HG02938 (cell line): ENCODE measurements at regions not wholly inside any gene's neighbourhood (a gene's known extent, or its start where the extent isn't known, plus 50 kb on each side); places are given as distances from the start of the nearest gene placed in this dataset.
"Not testable (repeated sequence)": the region's sequence is repeated elsewhere in the genome, so short reads cannot be mapped to it uniquely, and the experiment has no call there.

Experiments used
- ATAC-seq: cut with Tn5 transposase; IDR thresholded peaks from one replicate; pipeline ENCODE4 v1.9.1; 2021; ENCODE audit warnings: mild to moderate bottlenecking, moderate library complexity; ENCODE audit not compliant: unreplicated experiment

DNA sequence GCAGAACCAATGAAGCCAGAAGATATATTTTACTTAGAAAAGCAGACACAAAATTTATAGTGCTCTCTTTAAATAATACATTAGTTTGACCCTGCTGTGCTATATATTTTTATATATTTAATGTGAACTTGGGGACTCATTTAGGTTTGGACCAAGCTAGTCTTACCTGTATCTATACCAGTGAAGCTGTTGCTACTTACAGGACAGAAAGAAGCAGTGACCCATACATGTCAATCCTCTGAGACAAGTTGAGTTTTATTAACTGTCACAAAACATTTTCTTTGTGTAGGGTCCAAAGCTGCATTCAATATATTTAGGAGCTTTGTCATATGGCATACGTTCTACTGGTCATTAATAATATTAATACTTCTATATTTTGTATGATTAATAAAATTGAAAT is 327.7 kb upstream of the NUDT12 start:
- no peak for ATAC-seq

DNA sequence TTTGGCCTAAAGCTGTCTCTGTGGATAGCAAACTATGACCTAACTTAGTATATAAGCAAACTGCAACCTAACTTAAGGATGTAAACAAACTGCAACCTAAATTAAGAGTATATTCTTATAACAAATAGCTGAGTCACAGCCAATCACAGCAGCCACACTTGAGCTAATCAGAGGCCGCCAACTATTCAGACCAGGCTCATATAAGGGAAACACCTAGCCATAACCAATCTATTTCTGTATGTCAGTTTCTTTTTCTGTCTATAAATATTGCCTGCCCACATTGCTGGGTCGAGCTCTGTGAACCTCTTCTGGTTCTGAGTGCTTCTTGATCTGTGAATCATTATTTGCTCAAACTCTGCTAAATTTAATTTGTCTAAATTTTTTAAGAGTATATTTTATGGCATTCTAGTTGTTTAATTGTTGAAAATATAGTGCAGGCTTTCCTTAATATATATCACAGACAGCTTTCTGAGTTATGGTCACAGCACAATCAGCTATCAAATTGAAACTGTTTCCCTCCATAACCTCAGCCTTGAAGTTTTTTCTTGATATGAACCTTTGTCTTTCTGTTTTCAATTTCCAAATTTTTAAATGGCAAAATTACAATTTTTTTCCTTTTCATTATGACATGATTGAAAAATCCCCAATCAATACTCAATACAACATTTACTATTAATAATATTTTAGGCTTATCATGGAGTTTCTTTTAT is 327.1 kb upstream of the NUDT12 start:
- no peak for ATAC-seq

DNA sequence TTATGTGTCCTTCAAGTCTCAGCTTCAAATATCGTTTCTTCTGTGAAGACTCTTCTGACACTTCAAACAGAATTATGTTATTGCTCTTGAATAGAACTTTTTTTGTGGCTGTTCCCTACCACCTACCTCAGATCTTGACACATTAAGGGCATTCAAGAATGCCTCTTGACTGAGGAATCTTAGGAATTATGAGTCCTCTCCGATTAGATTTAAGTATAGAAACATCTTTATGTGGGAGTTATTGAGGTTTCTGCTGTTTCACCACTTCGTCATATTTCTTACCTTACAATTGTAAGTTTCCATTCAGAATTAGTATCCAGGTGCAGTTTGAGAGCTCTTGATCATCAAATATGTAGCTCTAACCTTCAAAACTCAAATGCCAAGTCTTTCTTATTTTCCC is 324.2 kb upstream of the NUDT12 start:
- ATAC-seq, result no peak

DNA sequence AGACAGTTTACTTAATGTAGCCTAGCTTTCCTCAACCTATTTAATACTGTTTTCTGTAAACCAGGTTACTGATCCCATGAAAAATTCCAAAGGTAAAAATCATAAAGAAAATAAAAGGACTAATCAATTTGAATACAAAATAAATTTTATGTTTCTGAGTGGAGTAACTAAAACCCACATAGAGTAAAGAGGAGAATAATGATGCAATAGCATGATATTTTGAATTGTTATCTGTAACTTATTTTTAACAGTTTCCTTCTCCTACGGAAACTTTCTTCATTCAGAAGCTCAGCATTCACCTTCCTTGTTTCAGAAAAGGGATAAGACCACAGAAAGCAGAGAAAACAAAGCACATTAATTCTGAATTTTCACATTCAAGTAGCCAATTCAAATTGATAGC is 320.6 kb upstream of the NUDT12 start:
- ATAC-seq, result no peak

DNA sequence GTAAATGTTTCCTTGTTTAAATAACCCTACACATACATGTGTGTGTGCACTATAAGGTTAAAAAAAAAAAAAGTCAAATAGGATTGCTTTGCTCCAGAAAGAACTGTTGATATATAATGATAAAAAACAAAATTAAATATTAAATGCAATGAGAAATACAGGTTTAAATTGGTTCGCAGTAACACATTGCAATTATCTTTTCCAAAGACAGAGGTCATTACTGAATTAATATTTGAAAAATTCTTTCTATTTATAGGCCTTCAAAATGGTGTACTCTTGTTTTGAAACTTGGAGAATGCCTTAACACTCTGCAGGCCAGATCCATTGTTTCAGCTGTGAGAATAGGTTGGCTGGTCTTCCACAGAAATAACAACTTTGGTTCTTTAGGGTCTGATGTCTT is 319.0 kb upstream of the NUDT12 start:
- ATAC-seq, result no peak

DNA sequence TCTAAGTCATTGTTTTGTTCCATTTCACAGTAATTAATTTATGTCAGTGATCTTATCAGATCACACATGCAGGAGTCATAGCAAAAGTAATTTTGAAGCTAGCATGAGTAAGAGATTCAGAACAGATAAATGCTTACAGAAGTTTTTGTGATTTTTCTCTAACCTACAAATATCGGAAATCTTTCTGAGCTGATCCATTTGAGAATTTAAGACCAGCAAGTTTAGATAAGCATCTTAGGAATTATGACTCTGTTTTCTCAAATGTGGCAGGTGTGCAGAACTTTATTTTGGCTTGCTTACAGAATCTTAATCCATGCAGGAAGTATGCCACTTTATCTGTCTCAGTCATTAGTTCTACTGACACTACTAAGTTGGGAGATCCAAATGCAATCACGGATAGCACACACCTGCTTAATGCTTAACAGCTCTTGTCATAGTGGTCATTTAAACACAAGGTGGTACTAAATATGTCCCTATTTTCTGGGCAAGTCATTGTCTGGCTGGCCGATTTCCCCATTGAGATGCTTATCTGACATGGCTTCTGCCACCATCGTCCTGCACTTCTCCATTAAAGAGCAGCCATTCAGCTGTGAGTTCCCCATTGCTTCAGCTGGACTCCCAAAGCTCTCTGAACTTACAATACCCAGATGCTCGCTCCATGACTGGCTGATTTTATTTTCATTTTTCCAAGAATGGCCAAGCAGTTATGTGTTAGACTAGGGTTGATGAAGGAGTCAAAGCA is 305.4 kb upstream of the NUDT12 start:
- ATAC-seq, result no peak

DNA sequence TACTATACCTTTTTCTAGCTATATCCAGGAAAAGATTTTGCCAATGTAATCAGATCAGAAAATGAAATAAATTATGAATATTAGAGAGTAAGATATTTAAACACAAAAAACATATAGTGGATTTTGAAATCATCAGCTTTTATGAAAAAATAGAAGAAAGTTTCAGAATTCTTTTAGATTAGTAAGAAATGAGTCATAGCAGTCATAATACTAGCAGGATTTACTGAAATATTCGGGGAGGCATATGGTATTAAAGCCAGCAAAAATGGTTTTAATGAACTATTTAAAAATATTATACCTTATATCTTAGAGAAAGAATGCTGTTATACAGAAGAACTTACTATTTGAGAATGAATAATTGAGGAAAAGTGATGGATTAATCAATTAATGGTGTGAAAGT is 303.6 kb upstream of the NUDT12 start:
- no peak for ATAC-seq

DNA sequence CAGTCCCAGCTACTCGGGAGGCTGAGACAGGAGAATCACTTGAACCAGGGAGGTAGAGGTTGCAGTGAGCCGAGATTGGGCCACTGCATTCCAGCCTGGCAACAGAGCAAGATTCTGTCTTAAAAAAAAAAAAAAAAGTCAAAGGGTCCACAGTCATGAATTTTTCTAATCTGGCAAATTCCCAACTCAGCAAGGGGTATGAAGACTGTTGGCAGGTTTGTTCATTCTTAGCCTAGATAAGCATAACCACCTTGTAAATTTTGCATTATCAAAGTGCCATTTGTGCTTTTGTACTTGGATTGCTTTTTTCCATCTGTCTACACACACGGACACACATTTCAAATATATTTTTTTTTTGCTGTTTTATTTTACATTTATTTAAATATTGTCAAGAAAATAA is 299.8 kb upstream of the NUDT12 start:
- no peak for ATAC-seq

DNA sequence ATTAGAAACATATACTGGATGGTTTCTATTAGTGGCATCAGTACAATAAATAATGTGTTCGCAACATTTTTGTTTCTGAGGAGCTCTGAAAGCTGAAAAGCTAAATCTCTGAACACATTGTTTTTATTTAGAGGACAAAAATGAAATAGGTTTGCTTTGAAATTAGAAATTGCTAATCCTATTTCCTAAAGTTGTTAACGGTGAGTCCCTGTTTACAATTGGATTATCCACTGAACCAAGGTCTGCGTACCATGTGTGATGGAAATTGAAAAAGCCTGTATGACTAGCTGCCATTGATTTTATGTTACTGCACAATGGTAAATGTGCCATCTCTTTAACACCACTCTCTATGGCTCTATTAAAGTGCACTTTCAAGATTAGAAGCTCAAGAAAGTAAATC is 297.7 kb upstream of the NUDT12 start:
- ATAC-seq, result no peak

DNA sequence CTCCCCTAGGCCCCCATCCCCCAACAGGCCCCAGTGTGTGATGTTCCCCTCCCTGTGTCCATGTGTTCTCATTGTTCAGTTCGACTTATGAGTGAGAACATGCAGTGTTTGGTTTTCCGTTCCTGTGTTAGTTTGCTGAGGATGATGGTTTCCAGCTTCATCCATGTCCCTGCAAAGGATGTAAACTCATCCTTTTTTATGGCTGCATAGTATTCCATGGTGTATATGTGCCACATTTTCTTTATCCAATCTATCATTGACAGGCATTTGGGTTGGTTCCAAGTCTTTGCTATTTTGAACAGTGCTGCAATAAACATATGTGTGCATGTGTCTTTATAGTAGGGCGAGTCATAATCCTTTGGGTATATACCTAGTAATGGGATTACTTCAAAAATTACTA is 295.8 kb upstream of the NUDT12 start:
- ATAC-seq, result not testable (repeated sequence)

DNA sequence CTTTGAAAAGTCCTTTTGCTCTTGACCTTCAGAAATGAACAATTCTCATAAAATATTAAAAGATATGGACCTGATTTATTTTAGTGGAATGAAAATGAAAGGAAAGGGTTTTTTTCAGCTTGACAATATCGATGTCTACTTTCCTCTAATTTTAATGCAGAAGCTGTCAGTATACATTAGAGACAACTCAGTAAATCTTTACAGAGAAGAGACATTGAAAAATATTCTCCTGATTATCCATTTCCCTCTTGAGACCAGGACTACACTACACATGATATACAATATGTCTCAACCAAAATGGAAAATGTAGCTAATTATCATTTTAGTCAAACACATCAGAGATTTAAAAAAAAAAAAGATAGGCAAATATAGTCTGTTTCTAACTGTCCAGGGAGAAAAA is 288.5 kb upstream of the NUDT12 start:
- no peak for ATAC-seq

DNA sequence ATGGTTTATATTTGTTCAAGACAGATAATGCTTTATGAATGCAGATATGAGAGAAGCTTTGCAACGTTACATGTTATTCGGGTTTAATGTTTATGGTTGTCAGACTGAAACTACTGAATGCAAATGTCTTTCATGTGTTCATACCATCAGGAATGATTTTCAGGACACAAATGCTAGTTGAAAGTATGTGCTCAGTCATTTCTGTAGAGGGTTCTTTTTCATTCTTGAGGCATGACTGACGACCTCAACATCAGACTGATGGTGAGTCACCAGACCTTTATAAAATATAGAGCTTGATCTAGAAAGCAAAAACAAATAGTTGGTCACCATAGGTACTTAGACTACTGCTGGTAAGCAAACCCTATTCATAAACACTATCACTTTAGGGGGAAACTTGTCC is 287.3 kb upstream of the NUDT12 start:
- ATAC-seq, result no peak

DNA sequence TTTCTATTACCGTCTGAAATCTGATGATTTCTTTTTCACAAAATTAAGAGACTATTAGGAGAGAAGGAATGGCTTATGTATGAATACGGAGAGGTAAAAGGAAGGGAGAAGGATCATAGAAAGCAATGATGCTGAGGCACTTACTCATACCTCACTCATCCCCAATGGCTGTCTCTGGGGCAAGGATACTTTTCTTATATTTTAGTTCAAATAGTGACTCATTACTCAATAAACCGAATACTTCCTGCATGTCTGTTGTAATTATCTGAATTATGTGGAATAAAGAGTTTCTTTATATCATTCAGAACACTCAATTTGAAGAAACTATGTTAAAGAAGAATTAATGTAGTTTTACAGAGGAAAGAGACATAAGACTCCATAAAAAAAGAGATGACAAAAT is 284.5 kb upstream of the NUDT12 start:
- no peak for ATAC-seq

DNA sequence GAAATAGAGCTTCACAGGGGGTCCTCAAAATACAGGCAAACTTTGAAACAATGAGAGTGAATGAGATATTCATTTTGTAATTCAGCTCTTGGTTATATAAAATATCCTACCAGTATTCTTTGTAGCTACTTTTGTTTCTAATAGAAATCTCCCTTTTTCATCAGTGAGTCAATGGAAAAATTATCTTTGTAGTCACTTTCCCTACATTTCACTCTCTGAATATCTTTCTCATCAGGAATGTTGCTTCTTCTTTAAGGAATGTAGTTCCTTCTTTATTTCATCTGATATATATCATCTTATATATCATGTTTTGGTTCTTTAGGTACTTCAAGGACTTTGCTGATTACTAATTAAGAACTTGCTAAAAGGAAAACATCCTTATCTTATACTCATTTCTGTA is 280.3 kb upstream of the NUDT12 start:
- no peak for ATAC-seq

DNA sequence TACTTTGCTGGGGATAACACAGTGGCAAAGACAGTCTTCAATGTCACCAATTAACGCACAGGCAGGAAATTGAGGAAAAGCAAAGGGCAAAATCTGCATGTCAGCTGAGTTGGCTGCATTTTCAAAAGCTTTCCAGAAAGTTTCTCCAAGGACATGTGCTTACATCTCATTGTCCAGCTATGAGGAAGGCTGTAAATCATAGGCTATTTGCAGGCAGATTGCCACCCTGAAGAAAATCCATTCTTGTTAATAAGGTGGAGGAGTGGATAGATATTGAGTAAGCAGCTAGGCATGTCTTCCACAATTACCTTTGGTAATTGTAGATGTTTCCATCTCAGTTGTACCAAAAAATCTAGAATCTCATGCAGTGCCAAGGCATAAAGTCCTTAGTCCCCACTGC is 278.0 kb upstream of the NUDT12 start:
- no peak for ATAC-seq

DNA sequence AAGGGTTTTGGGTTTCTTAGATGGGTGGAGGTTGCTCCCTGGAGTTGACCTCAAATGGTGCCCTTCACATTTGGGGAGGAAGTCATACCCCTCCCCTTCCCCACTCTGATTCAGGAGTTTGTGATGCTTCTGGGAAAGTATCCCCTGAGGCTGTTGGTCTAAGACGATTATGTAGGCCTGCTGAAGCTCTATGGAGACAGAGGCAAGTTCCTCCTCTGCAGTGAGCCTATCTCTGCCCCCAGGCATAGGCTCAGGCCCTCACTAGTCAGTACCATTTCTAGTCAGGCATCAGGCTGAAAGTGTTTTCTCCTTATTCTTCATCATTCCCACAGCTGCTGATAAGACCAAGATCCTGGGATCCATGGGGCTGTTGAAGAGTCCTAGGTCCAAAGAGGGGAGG is 271.6 kb upstream of the NUDT12 start:
- ATAC-seq, result no peak

DNA sequence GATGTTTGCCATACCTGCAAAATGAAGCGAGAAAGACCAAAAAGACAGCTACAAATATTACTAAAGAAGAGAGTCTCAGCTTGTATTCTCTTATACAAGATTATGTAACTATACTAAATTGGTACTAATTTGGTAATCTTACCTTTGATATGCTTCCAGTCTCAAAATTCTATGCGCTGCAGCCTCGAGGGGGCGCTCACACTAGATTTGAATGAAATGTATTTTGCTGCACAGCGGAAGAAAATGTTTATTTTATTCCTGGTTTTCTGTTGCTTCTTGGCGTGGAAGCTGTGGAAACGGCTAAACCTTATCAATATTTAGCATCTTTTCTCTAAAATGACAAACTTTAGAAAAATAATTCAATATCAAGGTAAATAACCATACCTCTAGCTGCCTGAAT is 267.0 kb upstream of the NUDT12 start:
- ATAC-seq, result no peak

DNA sequence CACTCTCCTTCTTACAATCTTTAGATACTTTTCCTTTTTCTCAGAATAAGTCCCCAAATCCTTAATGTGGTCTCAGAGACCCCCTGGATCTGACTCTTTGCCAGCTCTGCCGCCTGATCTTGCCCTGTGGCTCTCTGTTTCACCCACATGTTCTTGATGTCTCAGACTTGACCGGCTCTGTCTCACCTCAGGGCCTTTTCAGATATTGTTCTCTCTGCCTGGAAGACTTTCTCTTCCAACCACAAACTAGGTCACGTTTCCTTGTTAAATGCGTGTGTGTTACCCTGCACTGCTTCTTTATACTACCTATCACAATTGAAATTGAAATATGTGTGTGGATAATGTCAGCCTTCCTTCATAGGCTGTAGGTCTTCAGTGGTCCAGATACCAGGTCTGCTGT is 265.4 kb upstream of the NUDT12 start:
- no peak for ATAC-seq

DNA sequence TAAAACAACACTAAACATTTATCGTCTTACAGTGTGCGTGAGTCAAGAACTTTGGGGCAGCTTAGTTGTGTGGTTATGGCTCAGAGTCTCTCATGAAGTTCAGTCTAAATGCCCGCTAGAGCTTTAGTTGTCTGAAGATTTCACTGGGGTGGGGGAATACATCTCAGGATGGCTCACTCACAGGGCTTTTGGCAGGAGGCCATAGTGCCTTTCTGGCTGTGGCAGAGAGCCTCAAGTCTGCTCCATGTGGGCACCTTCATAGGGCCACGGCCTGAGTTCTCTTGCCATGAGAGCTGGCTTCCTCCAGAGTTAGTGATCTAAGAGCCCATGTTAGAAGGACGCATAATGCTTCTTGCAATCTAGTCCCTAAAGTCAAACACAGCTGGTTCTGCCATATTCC is 258.8 kb upstream of the NUDT12 start:
- no peak for ATAC-seq

DNA sequence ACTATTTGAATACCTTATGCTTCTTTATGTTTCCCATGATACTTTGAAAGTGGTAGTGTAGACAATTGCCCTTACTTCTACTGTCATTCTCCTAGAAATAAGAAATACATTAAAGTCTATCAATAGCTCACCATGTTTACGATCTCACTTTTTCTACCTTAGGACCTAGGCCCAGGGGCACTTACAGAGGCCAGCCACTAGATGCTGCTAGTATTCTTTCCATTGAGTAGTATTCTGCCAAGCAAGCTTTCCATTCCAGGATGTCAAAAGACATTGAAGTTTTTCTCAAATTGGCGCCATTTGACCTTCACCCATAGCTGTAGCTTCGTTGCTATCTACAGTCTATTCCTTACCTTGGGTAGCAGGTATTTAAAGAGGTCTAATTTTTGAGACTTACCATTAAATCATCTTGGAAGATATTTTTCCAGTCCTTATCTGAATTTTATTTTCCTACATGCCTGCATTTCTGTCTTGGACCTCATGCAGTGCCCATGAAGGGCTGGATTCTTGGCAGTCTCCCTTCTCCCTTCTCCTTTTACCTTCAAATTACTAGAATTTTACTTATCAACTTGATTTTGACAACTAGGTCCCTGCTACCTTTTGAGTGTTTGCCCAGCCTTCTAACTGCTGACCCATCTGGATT is 246.0 kb upstream of the NUDT12 start:
- ATAC-seq, result peak; percentile 89

DNA sequence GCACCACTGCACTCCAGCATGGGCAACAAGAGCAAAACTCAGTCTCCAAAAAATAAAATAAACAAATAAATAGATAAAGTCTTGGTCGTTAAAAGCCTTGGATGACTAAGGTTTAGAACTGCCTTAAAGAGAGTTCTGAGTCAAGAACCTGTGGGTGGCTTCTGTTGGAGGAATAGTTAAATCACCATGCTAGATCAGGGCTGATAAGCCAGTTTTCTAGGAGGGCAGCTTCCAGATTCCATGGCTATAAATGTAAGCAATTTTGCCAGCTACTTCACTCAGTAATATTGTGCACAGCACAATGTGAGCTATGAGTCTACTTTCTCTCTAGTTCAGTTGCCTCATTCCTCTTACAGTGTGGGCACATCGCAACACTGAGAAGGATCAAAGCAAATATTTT is 242.1 kb upstream of the NUDT12 start:
- no peak for ATAC-seq

DNA sequence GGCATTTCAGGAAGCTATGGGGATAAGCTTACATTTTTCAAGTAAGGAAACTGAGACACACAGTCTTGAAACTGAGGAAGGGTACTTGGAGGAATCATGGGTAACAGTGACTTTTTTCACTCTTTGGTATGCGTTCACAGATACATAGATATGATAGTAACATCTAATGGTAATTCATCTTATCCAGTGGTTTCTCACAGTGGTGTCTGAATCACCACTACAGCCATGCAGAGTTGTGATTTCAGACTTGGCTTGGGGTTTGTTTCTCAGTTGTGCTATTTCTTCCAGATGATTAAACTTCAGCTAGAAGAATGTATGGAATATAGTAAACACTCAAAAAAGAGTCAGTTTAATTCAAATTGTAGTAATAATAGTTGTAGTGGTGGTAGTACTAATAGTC is 239.1 kb upstream of the NUDT12 start:
- ATAC-seq, result no peak
